HepG2 (cell line): ENCODE measurements at regions not wholly inside any gene's neighbourhood (a gene's known extent, or its start where the extent isn't known, plus 50 kb on each side); places are given as distances from the start of the nearest gene placed in this dataset.

Source experiments
- ATAC-seq: fragments of 200-7000 bp; cut with Tn5 transposase; 3 replicates; pipeline ENCODE4 v1.9.1; 2020; ENCODE audit warnings: mild to moderate bottlenecking, moderate library complexity
- BruUV-seq: library from RNA; stranded (reverse); fragments of 400-500 nt; replicated peaks from 2 replicates; lab custom pipeline; 2021; lab: Mats Ljungman, UMichigan
- CTCF ChIA-PET: fragments of 300-600 bp; formaldehyde crosslinking; extraction: SDS; loops from one replicate; lab custom pipeline; 2021; ENCODE audit warnings: low total read pairs, inconsistent platforms, low intra/inter-chr PET ratio; lab: Yijun Ruan, JAX
- POLR2A ChIA-PET: fragments of 350-600 bp; sonication (Branson Sonifier 250); formaldehyde crosslinking; loops from one replicate; lab custom pipeline; 2020; ENCODE audit warnings: antibody characterized with exemption, inconsistent platforms; lab: Yijun Ruan, JAX
- DNase-seq: peaks from one replicate; pipeline ENCODE4 v3.0.0-alpha.2; 2015; ENCODE audit warnings: low spot score
- FAIRE-seq: peaks from 3 replicates; lab custom pipeline; 2011; peaks lifted over from hg19 to GRCh38; lab: Jason Lieb, UNC
- H2AFZ ChIP-seq: one replicate; pipeline ENCODE4 v1.6.1; 2011; ENCODE audit warnings: low read length, inconsistent platforms
- H3K27ac ChIP-seq: fragments of 300-600 bp; 3 replicates; pipeline ENCODE4 v1.8.0; 2011; ENCODE audit warnings: mixed run types, mild to moderate bottlenecking, mixed read lengths, low read length, inconsistent platforms; ENCODE audit not compliant: insufficient read depth; ENCODE audit errors: extremely low read length
- H3K27me3 ChIP-seq, 2 experiments: fragments of 200-600 bp in 1 of 2; 2 replicates in 1 of 2; 3 replicates in 1 of 2; pipeline versions ENCODE4 v1.6.0 to v1.8.0; 2011; ENCODE audit warnings: low read length in 2 of 2, mild to moderate bottlenecking in 2 of 2, moderate library complexity in 2 of 2, inconsistent platforms in 1 of 2; ENCODE audit not compliant: insufficient read depth in 2 of 2, control insufficient read depth in 1 of 2
- H3K36me3 ChIP-seq, 2 experiments: fragments of 200-600 bp in 1 of 2; replicated peaks in 1 of 2; 2 replicates in 1 of 2; 3 replicates in 1 of 2; pipeline versions ENCODE4 v1.5.1 to v1.8.0; 2011; ENCODE audit warnings: low read length in 2 of 2, inconsistent platforms in 1 of 2; ENCODE audit not compliant: insufficient read depth in 2 of 2, control insufficient read depth in 1 of 2
- H3K4me1 ChIP-seq: 2 replicates; pipeline ENCODE4 v1.5.1; 2012; ENCODE audit warnings: low read length, inconsistent platforms; ENCODE audit not compliant: insufficient read depth
- H3K4me2 ChIP-seq: 2 replicates; pipeline ENCODE4 v1.6.0; 2011; ENCODE audit warnings: low read depth, low read length, inconsistent platforms
- H3K4me3 ChIP-seq, 3 experiments: fragments of 200-600 bp in 1 of 3; sonication (generic), shearing (Covaris generic) in 1 of 3; replicated peaks in 1 of 3; 2 replicates each; pipeline ENCODE4 v1.5.1; 2011 to 2016; ENCODE audit warnings: low read length in 3 of 3, inconsistent platforms in 2 of 3, low read depth in 2 of 3, mild to moderate bottlenecking in 2 of 3, control low read depth in 1 of 3, mixed read lengths in 1 of 3; ENCODE audit not compliant: insufficient read depth in 1 of 3
- H3K79me2 ChIP-seq: one replicate; pipeline ENCODE4 v1.6.1; 2011; ENCODE audit warnings: low read length, inconsistent platforms; ENCODE audit not compliant: insufficient read depth
- H3K9ac ChIP-seq: 2 replicates; pipeline ENCODE4 v1.6.0; 2011; ENCODE audit warnings: mild to moderate bottlenecking, low read depth, low read length, inconsistent platforms; ENCODE audit not compliant: insufficient read depth
- H3K9me3 ChIP-seq: 2 replicates; pipeline ENCODE4 v1.5.1; 2012; ENCODE audit warnings: mild to moderate bottlenecking, low read length
- H4K20me1 ChIP-seq: 2 replicates; pipeline ENCODE4 v1.6.0; 2011; ENCODE audit warnings: inconsistent platforms, mild to moderate bottlenecking, low read length, moderate library complexity; ENCODE audit not compliant: insufficient read depth
- AGO1 ChIP-seq: fragments of 200-400 bp; formaldehyde crosslinking; IDR thresholded peaks from 2 replicates; pipeline ENCODE4 v1.6.1; 2017; ENCODE audit warnings: mild to moderate bottlenecking, low read depth, low read length, moderate library complexity; ENCODE audit not compliant: poor library complexity, severe bottlenecking
- TMF1 ChIP-seq: sonication (generic); formaldehyde crosslinking; IDR thresholded peaks from 2 replicates; pipeline ENCODE4 v1.8.1; 2022; ENCODE audit warnings: low read depth, missing genetic modification reagents
- ZNF451 ChIP-seq: sonication (generic); formaldehyde crosslinking; IDR thresholded peaks from 2 replicates; pipeline ENCODE4 v1.5.0; 2020; ENCODE audit warnings: mild to moderate bottlenecking, missing genetic modification reagents
- ZNF546 ChIP-seq: sonication (generic); formaldehyde crosslinking; conservative IDR thresholded peaks from 2 replicates; pipeline ENCODE4 v1.8.1; 2023; ENCODE audit warnings: mild to moderate bottlenecking, missing genetic modification reagents
- ZNF790 ChIP-seq: sonication (generic); formaldehyde crosslinking; IDR thresholded peaks from 2 replicates; pipeline ENCODE4 v1.8.0; 2022; ENCODE audit warnings: missing genetic modification reagents, mild to moderate bottlenecking, borderline replicate concordance
- in situ Hi-C: cut with HindIII; loops from 2 replicates; pipeline ENCODE4 v1.10.0; 2017; ENCODE audit warnings: low pct_unique_long_range_greater_than_20kb; ENCODE audit not compliant: extremely low pct_ligation_motif_present
- intact Hi-C: fragments of 100-400 bp; cut with micrococcal nuclease; formaldehyde crosslinking; loops from one replicate; pipeline ENCODE4 v1.10.0; 2022; ENCODE audit not compliant: unreplicated experiment
- TF ChIP-seq, protein P1 (sequence below): fragments of 450-650 bp; IDR thresholded peaks from 2 replicates; pipeline ENCODE4 v1.6.1; 2016
- TF ChIP-seq, protein P2 (sequence below): sonication (generic); formaldehyde crosslinking; IDR thresholded peaks from 2 replicates; pipeline ENCODE4 v1.9.0; 2021; ENCODE audit warnings: missing genetic modification reagents, borderline replicate concordance

DNA sequence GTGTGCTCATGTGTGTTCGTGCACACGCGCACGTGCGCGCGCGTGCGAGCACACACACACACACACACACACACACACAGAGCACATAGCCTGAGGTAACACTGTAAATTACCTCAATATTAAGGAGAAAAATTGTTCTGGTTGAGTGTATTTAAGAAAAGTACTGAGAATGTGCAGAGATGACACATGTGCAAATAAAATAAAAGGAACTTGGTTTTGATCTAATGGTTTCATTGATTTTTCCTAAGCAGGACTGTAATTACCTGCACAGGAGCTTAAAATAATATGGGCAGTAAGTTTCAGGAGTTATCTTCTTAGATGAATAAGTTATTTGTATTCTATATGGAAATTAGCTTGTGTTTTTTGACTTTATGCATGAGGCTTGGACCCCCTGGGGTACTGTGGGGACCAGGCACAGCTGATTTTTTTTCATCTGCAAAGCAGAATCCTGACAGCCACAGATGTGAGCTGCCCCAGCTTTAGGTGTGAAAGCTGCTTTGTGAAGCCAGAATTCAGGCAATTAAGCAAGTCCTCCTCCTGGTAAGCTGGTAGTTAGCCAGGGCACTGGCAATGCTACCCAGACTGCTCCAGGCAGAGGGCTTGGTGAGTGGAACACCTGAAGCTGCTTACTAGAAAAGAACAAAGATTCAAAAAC lies 1040.6 kb upstream of the CITED2 start (continued):
- TF ChIP-seq, protein P1, sequence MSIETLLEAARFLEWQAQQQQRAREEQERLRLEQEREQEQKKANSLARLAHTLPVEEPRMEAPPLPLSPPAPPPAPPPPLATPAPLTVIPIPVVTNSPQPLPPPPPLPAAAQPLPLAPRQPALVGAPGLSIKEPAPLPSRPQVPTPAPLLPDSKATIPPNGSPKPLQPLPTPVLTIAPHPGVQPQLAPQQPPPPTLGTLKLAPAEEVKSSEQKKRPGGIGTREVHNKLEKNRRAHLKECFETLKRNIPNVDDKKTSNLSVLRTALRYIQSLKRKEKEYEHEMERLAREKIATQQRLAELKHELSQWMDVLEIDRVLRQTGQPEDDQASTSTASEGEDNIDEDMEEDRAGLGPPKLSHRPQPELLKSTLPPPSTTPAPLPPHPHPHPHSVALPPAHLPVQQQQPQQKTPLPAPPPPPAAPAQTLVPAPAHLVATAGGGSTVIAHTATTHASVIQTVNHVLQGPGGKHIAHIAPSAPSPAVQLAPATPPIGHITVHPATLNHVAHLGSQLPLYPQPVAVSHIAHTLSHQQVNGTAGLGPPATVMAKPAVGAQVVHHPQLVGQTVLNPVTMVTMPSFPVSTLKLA = no peak
- TF ChIP-seq, protein P2, sequence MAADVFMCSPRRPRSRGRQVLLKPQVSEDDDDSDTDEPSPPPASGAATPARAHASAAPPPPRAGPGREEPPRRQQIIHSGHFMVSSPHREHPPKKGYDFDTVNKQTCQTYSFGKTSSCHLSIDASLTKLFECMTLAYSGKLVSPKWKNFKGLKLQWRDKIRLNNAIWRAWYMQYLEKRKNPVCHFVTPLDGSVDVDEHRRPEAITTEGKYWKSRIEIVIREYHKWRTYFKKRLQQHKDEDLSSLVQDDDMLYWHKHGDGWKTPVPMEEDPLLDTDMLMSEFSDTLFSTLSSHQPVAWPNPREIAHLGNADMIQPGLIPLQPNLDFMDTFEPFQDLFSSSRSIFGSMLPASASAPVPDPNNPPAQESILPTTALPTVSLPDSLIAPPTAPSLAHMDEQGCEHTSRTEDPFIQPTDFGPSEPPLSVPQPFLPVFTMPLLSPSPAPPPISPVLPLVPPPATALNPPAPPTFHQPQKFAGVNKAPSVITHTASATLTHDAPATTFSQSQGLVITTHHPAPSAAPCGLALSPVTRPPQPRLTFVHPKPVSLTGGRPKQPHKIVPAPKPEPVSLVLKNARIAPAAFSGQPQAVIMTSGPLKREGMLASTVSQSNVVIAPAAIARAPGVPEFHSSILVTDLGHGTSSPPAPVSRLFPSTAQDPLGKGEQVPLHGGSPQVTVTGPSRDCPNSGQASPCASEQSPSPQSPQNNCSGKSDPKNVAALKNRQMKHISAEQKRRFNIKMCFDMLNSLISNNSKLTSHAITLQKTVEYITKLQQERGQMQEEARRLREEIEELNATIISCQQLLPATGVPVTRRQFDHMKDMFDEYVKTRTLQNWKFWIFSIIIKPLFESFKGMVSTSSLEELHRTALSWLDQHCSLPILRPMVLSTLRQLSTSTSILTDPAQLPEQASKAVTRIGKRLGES (CRISPR knock-in tag) = no peak
- TF ChIP-seq ZNF790 (CRISPR knock-in tag) (no peak), TMF1 (CRISPR knock-in tag) (no peak), ZNF451 (CRISPR knock-in tag) (no peak)

DNA sequence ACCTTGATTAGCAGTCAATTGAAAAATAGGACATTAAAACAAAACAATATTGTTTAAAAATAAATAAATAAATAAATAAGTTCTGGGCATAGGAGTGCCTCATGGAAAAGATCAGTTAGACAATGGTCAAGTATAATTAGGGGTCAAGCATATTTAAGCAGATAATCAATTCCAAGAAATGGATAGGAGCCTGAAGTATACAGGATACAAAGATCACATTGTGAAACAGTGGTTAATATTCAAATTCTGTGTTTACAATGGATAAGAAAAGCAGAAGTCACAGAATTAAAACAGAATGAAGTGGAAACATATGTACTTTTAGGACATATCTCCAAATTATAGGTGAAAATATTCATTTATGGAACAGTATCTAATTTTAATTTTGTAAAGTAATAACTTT lies 1028.6 kb upstream of the CITED2 start:
- H3K9me3 ChIP-seq = peaks cover 36% of the 10 kb centered on the region
- H3K36me3 ChIP-seq = no peaks in the 10 kb centered on the region
- no peaks in the 10 kb centered on the region for H3K4me1 ChIP-seq
- FAIRE-seq = no peak
- H2AFZ ChIP-seq = no peak overlapping the region
- no peak overlapping the region for H3K9ac ChIP-seq
- ATAC-seq = no peak
- TF ChIP-seq ZNF546 = no peak
- TF ChIP-seq, protein P1 = no peak
- TF ChIP-seq AGO1 = no peak
- H3K79me2 ChIP-seq = no peaks in the 10 kb centered on the region
- no peak overlapping the region for H3K4me3 ChIP-seq
- ChIA-PET CTCF (no interaction called here), POLR2A (no interaction called here)
- H3K27ac ChIP-seq = no peak overlapping the region
- no peak overlapping the region for H3K4me2 ChIP-seq
- no peaks in the 10 kb centered on the region for H3K27me3 ChIP-seq
- BruUV-seq = no TSS peak
- no peak for DNase-seq
- in situ Hi-C loops = no loop called here
- no peaks in the 10 kb centered on the region for H4K20me1 ChIP-seq
- intact Hi-C loops = no loop called here
